GM12891 (cell line): ENCODE measurements at regions not wholly inside any gene's neighbourhood (a gene's known extent, or its start where the extent isn't known, plus 50 kb on each side); places are given as distances from the start of the nearest gene placed in this dataset.

Experiments
- POLR2A ChIP-seq: IDR thresholded peaks from 2 replicates; pipeline ENCODE4 v1.6.1; 2011; ENCODE audit warnings: low read depth, low read length, control low read depth
- TAF1 ChIP-seq: IDR thresholded peaks from 2 replicates; pipeline ENCODE4 v1.6.1; 2011; ENCODE audit warnings: low read depth, low read length, control low read depth

- TF ChIP-seq POLR2A (no peak), TAF1 (no peak)
Observed at GRCh38 chr4:38195911-38196310, 235.7 kb downstream of the PTTG2 start.
